ENCODE measurements at regions not wholly inside any gene's neighbourhood (a gene's known extent, or its start where the extent isn't known, plus 50 kb on each side); places are given as distances from the start of the nearest gene placed in this dataset.

GRCh38 chr7:16998481-16999051 is 116.8 kb upstream of the AGR3 start:
- Mint-ChIP-seq H3K4me1 (ENCODE audit: low read depth) (peaks cover 17% of the 10 kb centered on the region), H3K36me3 (ENCODE audit: low read depth) (peaks cover 3% of the 10 kb centered on the region), H3K27ac (no peak overlapping the region), H3K27me3 (peaks cover 2% of the 10 kb centered on the region), H3K9me3 (peaks cover 13% of the 10 kb centered on the region), H3K4me3 (no peak overlapping the region)
- no peak for DNase-seq
- ChIA-PET POLR2A (no interaction called here), CTCF (interaction anchor here (1.8 kb wide), 1 partner anchor 80 kb away, joined by 4 read pairs; no protein-coding TSS in a partner anchor)
- intact Hi-C loops (cut with micrococcal nuclease), result no loop called here
- ATAC-seq, result no peak
- TF ChIP-seq, protein P1, sequence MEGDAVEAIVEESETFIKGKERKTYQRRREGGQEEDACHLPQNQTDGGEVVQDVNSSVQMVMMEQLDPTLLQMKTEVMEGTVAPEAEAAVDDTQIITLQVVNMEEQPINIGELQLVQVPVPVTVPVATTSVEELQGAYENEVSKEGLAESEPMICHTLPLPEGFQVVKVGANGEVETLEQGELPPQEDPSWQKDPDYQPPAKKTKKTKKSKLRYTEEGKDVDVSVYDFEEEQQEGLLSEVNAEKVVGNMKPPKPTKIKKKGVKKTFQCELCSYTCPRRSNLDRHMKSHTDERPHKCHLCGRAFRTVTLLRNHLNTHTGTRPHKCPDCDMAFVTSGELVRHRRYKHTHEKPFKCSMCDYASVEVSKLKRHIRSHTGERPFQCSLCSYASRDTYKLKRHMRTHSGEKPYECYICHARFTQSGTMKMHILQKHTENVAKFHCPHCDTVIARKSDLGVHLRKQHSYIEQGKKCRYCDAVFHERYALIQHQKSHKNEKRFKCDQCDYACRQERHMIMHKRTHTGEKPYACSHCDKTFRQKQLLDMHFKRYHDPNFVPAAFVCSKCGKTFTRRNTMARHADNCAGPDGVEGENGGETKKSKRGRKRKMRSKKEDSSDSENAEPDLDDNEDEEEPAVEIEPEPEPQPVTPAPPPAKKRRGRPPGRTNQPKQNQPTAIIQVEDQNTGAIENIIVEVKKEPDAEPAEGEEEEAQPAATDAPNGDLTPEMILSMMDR (IDR thresholded peaks at IDR 0.05), result no peak

DNA sequence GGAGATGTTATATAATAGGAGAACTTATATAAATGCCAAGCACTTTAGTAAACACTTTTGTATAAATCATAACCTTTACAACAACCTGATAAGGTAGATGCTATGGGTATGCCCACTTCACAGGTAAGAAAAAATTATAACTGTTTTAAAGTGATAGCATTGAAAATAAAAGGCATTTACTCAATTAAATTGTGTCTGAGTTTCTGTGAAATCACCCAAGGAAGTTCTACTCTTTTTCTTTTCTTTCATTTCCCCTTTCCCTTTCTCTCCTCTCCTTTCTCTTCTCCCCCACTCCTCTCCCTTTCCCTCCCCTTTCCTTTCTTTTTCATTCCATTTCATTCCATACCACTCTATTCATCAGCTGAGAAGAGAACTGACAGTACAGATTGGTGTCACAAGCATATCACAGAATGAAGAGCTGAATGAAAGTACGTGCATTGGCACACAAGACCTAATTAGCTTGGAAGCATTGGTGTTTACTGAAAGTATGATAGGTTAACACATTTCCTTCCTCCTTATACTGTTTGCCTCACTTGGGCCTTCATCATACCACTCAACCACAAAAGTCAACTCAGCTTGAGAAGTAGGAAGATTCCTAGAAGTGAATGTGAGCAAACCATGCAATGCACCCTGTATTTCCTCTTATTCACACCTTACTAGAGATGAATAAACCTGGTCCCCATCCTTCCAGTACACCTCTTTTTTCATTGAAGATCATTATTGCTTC is 117.9 kb upstream of the AGR3 start:
- Mint-ChIP-seq H3K4me3 (peak overlapping the region; percentile 46), H3K4me1 (ENCODE audit: low read depth) (peaks cover 17% of the 10 kb centered on the region), H3K27ac (peak overlapping the region; percentile 84), H3K27me3 (peaks cover 2% of the 10 kb centered on the region), H3K36me3 (ENCODE audit: low read depth) (peaks cover 3% of the 10 kb centered on the region), H3K9me3 (peaks cover 13% of the 10 kb centered on the region)
- TF ChIP-seq, protein P1 (IDR thresholded peaks at IDR 0.05), result no peak
- DNase-seq, result peak; percentile 20
- POLR2A ChIA-PET, result no interaction called here
- peak; percentile 96 for ATAC-seq
- CTCF ChIA-PET, result interaction anchor here (1.3 to 2.1 kb wide), 3 partner anchors 16 to 81 kb away, joined by 3 to 10 read pairs (median 4); no protein-coding TSS in a partner anchor
- intact Hi-C loops (cut with micrococcal nuclease), result loop anchor here (10.0 kb wide), 1 partner anchor 305 kb away; no protein-coding TSS in a partner anchor

- ATAC-seq, result no peak
- DNase-seq, result no peak
- intact Hi-C loops (cut with micrococcal nuclease), result loop anchor here (10.0 kb wide), 1 partner anchor 300 kb away; no protein-coding TSS in a partner anchor
- TF ChIP-seq, protein P1 (IDR thresholded peaks at IDR 0.05), result no peak
- ChIA-PET CTCF (no interaction called here), POLR2A (no interaction called here)
- Mint-ChIP-seq H3K4me3 (no peak overlapping the region), H3K27ac (no peak overlapping the region), H3K4me1 (ENCODE audit: low read depth) (peaks cover 16% of the 10 kb centered on the region), H3K36me3 (ENCODE audit: low read depth) (no peaks in the 10 kb centered on the region), H3K27me3 (peaks cover 5% of the 10 kb centered on the region), H3K9me3 (no peaks in the 10 kb centered on the region)
These were observed 123.5 kb upstream of the AGR3 start for GRCh38 chr7:17005271-17005670.

DNA sequence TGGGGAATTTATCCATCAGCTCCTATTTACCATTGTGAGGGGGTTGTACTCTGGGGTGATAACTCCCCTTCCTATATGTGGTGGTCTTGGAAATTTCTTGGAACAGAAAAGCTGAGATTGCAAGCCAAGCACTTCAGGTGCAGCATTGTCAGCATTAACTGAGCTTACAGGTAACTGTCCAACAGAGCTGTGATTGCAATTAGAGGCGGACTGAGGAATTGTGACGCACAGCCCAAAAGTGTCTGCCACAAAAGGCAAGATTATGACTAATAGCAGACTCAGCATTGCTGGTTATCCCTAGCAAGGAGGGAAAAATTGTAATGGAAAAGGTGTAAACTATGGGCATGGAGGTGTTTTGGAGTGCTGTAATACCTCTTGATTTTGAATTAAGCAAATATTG is 126.1 kb upstream of the AGR3 start:
- no peak overlapping the region for H3K27ac Mint-ChIP-seq

More for the DNA sequence above, 126.1 kb upstream of the AGR3 start:
- ChIA-PET CTCF (interaction anchor here (1.2 to 3.9 kb wide), 3 partner anchors 26 to 322 kb away, joined by 3 to 15 read pairs (median 4); no protein-coding TSS in a partner anchor), POLR2A (no interaction called here)
- no peak overlapping the region for H3K4me3 Mint-ChIP-seq
- H3K9me3 Mint-ChIP-seq, result no peaks in the 10 kb centered on the region
- peaks cover 5% of the 10 kb centered on the region for H3K27me3 Mint-ChIP-seq
- no peak for ATAC-seq
- intact Hi-C loops (cut with micrococcal nuclease), result loop anchor here (10.0 kb wide), 1 partner anchor 297 kb away; no protein-coding TSS in a partner anchor
- peaks cover 16% of the 10 kb centered on the region for H3K4me1 Mint-ChIP-seq (ENCODE audit: low read depth)
- H3K36me3 Mint-ChIP-seq (ENCODE audit: low read depth), result no peaks in the 10 kb centered on the region
- TF ChIP-seq, protein P1 (IDR thresholded peaks at IDR 0.05), result no peak
- DNase-seq, result no peak

Measured in activated CD8-positive, alpha-beta T cell treated with anti-CD3 and anti-CD28 coated beads for 36 hours (primary cell).